ELF-1 (cell line): ENCODE measurements at regions not wholly inside any gene's neighbourhood (a gene's known extent, or its start where the extent isn't known, plus 50 kb on each side); places are given as distances from the start of the nearest gene placed in this dataset.
"Not testable (repeated sequence)": the region's sequence is repeated elsewhere in the genome, so short reads cannot be mapped to it uniquely, and the experiment has no call there.

Source experiments
- DNase-seq: peaks from one replicate; pipeline ENCODE4 v3.0.0-alpha.2; 2016; ENCODE audit warnings: low read depth, low spot score

DNA sequence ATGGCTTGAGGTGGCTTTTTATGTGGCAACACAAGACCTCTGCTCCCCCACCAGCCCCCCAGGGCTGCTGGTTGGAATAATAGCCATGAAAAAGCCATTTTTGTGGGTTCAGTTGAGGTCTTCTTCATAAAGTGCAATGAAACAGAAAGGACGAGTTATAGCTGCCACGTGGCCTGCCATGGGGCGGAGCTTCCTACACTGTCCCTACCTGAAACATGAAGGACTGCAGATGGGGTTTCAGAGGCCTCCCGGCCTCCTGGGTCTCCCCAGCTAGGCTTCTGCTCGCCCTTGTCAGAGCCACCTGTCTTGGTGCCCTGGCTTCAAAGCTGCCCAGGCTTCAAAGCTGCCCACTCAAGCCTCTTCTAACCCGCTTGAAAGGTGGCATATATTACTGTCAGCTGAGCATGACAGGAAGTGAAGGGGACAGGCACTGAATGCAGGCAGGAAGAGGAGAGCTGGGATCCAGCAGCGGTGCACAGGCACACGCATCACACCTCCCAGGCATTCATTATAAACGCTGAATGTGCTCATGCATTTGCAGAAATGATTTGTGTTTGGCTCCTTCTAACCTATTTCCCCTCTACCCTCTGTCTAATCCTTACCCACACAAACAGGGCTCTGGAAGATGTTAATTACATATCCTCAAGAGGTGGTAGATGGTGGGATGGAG lies 245.9 kb upstream of the PODXL start:
- DNase-seq, result no peak

DNA sequence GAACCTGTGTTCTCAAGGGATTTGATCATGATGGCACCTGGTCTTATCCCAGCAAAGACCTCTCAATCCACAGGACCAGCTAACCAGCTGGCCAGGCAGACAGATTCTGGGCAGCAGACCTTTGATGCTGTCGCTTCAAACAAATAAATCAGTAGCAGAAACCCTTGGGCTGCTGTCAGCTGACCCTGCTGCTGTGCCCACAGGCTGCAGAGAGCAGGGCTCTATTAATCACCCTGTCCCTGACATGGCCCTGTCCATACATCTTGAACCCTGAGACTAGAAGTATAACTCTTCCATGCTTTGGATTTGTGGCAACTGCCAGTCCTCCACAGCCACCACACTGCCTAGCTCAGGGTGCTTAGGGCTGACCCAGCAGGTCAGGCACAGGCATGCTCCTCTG lies 244.1 kb upstream of the PODXL start:
- no peak for DNase-seq

DNA sequence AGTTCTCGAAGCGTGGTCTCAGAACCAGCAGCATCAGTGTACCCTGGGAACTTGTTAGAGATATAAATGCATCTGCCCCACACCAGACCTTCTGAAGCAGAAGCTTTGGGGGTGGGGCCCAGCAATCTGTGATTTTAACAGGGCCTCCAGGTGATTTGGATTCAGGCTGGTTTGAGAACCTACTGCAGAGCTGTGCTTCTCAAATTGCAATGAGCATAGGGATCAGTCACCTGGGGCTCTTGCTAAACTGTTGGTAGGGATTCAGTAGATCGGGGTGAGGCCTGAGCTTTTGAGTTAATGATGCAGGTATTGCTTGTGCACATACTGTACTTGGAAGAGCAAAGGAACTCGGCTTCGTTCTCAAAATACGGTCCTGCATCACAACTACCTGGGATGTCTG lies 243.6 kb upstream of the PODXL start:
- no peak for DNase-seq

DNA sequence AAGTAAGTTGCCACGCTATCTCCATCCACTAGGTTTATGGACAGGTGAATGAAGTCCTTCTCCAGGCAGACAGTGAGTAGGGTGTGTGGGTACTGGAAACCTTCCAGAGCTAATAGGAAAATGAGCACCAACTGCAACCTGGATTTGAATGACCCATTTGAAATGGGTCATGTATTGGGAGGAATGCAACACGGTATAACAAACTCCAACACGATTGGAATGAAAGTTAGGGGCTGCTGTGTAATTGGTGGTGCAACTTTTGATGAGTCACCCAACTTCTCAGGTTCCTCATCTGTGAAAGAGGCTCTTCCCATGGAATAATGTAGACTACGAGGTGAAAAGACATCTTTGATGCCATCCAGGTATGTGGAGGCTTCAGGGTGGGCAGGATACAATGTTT lies 241.4 kb upstream of the PODXL start:
- DNase-seq, result no peak

DNA sequence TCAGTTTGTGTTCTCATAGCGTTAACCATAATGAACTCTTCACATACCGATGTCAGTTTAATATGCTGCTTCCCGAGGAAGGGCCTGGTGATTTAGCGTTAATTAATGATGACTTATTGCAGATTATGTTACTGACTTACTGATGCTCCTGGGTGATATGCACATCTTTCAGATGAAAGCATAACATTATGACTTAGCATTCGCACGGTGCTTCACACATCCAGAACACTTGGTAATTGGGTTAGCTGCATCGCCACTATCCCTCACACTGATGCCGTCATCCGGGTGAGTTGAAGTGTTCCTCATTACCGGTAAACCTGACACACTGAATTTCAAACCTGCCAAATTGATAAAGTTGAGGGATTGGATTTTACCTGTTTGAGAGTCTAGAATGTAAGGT lies 239.0 kb upstream of the PODXL start:
- no peak for DNase-seq

DNA sequence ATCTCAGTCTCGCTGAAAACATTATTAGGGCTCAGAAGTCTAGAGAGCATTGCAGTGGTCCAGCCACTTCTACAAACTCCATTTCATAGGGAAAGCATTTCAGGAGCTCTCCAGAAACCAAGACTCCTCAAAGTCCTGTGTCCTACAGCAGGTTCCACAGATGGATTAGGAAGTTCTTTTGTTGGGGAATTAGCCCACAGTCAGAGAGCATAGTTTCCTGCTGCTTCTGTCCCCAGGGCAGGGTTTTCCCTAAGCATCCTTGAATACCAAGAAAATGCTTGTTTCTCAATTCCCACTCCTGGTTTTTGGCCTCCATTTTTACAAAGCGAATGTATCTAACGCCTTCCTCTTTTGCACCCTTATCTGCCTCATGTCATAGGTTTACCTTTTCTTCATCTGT lies 235.9 kb upstream of the PODXL start:
- peak; percentile 20 for DNase-seq

DNA sequence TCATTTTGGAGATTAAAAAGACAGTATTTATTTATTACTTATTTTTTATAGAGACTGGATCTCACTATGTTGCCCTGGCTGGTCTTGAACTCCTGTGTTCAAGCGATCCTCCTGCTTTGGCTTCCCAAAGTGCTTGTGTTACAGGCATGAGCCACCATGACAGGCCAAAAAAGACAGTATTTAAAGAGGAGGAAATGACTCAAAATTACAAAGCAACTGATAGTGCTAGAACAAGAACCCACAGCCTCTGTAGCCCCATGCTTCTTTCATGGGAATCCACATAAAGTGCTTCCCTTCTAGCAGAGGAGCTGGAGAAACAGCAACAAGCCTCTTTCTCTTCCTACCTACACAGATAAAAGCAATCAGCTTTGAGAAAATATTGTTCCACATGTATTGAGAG lies 230.7 kb upstream of the PODXL start:
- DNase-seq, result no peak

DNA sequence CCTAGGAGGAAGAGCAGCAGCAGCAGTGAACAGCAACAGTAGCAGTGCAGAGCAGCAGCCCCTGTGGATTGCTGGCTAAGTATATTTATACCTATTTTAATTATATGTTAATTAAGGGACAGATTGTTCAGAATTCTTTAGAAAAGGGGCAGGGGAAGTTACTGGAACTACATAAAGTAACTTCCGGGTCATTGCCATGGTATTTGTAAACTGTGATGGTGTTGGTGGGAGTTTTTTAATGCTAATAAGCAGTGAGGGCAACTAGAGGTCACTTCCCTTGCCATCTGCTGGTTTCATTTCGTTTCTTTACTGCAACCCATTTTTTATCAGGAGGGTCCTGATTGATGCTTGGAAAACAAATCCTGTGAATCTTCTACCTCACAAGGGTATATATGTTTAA lies 229.8 kb upstream of the PODXL start:
- DNase-seq, result no peak

DNA sequence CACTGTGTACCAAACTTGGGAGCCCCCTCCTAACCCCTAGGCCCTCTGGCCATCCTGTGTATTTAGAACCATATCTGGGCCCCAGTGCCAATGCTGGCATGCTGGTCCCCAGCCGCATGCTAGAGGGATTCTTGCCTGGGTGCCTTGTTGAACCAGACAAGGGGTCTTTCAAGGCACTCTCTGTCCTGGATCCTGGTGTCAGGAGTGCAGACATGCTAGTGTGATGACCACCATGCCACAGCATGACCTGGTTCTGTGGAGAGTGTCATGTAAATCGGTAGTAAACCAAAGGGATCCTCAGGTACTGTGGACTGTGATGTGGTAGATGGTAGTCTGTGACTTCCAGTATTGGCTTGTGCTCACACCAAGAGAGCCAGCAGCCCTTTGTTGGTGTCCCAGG lies 222.2 kb upstream of the PODXL start:
- no peak for DNase-seq

DNA sequence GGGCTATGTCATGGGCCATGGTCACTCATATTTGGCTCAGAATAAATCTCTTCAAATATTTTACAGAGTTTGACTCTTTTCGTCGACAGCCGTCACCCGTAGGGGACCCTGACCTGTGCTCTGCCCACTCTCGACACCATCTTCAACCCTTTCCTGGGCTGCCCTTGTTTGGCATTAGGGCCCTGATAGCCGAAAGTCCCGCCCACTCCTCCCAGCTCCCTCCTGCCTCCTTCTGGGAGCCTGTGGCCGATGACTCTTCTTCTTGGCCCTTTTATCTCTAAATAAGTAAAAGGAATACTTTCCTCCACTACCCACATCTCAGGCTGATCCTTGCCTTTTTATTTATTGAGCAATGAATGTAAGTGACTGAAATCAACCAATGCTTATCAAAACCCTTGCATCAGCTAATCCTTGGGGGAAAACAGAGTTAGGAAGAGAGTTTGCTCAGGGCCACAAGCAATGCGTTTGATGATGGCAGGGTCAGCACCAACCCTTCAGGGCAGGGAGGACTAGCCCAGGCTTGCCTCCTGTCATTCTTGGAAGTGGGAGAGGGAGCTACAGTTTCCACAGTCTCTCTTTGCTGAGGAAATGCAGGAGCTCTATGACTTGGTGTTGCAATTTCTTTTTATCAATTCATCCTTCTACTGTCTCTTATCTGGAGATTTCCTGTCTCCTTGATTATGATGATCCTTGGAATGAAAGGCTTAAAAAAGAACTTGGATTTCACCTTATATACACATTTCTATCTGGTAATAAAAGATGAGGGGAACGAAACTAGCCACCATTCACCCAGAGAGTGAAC lies 218.2 kb upstream of the PODXL start:
- peak; percentile 25 for DNase-seq

DNA sequence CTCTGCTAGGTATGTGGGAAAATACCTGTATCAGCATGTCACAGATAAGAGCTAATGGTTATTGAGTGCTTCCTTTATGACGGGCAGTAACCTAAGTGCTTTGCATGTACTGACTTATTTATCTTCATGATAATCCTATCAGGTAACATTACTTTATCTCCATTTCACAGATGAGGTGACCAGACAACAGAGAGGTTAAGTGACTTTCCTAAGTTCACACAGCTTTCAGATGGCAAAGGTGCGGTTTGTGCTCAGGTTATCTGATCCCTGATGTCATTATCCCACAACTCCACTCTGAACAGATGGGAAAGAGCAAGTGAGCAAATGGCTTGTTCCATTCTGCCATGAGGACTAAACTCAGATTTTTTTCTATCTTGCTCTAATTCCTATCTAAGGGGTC lies 217.0 kb upstream of the PODXL start:
- no peak for DNase-seq

DNA sequence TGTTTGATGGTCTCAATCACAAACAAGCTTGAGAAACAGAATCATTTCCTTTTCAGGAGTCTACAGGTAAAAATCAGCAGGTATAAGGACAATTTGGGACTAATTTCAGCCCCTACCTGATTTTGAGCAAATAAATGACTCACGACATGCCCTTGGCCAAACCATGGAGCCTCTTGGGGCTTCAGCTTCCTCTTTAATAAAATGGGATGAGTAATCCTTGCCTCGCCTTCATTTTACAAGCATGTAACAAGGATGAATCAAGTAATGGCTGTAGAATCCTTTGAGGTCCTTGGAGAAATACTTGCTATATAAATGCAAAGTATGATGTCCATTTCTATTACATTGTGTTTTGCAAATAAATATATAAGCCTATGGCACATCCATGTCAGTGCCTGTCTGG lies 212.8 kb upstream of the PODXL start:
- no peak for DNase-seq

DNA sequence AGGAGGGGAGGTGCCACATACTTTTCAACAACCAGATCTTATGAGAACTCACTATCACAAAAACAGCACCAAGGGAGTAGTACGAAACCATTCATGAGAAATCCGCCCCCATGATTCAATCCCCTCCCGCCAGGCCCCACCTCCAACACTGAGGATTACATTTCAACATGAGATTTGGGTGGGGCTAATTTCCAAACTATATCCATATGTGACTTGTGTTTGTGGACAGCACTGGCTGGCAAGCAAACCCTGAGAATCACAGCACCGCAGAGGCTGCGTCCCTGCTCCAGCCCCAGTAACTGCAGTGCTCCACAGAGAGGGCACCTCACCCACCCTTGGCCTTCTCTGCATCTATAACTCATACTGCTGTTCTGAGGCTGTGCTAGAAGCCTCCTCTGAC lies 211.2 kb upstream of the PODXL start:
- no peak for DNase-seq

DNA sequence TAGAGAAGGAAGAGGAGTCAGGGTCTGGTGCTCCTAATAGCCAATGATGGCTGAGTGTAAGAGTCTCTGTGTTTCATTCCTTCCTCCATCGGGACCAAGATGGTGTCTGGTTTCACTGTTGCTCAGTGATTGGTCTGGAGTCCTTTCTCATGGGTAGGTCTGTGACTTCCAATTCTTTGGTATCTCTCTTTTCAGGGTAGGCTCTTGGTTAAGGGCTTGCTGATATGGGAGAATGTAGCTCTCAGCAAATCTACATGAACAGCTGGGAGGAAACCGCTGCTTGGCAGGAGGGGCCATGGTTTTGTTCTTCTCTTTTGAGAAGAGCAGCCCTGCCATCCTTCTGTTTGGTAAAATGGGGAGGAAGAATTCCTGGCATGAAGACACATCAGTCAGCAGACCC lies 209.1 kb upstream of the PODXL start:
- DNase-seq, result no peak

DNA sequence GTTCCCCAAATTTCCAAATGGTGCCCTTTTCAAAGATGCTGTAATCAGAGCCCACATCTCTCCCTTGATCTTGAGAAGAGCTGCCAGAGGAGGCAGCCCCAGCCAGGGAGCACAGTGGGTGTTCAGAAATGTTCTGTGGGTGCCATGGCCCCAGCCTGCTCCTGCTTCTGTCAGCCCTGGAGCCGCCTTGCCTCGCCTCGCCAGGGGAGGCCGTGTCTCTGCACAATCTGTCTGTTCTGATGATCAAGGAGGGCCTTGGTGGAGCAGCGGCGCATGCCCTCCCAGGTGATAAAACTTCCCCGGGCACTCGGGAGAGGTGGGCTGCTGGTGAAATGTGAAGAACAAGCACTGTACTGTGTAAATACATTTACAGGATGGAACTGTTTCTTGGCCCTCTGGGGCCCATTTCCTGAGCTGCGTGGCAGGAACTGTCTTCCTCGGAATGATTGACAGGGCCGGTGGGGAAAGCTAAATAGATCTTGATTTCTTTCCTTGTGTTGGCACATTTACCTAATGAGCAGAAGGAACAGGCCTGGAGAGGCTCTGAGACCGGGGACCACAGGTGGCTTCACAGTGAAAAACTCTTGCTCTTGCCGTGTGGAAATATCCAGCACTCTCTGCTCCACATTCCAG lies 207.8 kb upstream of the PODXL start:
- no peak for DNase-seq

DNA sequence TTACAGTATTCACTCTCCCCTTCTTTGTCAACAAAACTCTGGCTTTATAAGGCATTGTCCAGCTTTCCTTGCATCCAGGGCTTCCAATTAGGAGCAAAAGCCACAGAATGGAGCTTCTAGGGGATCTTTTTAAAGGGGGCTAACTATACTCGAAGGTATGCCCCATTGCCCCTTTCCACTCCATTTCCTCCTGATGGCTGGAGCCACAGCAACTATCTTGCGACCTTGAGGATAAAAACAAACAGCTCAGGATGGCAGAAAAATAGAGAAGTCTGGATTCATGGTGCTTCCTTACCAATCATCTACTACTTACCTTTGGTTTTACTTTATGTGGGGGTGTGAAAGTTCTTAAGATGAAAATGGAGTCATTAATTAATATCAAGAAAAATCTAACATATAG lies 206.3 kb upstream of the PODXL start:
- DNase-seq, result no peak

DNA sequence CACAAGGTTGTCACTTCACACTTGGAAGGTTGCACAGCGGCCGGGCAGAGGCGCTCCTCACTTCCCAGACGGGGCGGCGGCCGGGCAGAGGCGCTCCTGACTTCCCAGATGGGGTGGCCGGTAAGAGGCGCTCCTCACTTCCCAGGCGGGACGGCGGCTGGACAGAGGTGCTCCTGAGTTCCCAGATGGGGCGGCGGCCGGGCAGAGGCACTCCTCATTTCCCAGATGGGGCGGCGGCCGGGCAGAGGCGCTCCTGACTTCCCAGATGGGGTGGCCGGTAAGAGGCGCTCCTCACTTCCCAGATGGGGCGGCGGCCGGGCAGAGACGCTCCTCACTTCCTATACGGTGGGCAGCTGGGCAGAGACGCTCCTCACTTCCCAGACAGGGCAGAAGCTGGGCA lies 199.4 kb upstream of the PODXL start:
- DNase-seq, result not testable (repeated sequence)

DNA sequence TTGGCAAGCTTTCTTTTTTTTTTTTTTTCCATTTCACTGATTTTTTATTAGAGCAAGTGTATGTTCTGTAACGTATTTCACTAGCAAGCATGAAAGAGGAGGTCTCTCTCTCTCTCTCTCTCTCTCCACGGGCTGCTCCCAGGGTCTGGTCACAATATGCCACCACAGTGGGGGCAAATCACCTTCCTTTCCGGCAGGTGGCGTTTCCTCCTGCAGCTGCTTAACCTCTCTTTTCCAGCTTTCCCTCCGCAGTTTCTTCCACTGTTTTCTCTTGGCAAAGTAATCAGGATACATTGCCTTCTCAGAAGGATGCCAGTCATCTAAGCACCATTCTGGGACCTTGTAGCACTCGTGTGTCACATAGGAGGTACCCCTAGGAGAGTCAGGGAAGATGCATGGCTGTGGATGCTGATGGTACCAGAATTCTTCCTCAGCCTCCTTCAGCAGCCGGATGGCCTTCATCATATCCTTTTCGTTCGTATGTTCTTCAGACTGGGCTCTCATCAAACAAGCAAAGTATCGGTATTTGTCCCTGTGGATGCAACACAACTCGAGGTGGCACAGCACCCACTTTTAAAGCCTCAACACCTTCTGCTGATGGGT lies 197.3 kb upstream of the PODXL start:
- peak; percentile 49 for DNase-seq

DNA sequence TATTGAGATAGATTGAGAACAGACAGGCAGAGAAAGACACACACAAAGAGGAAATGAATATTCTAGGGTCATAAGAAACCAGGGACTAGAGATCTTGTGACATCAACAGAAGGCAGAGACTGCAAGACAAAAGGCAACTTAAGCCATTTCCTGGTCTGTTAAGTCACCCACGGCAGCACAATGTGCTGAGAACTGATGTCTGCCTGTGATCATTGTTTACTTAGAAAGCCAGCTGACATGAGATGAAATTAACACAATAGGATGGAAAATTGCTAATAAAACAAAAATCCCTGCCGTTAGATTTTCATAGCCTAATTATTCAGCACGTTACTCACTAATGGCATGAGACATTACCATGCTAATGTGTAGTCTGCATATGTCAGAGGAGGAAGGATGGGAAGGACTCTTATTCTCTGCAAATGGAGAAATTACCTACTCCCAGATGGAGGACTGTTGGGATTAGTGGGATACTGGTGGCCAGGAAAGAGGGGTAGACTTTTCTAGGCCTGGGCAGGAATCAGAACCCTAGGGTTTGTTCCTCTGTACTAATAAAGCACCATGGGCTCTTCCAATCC lies 191.3 kb upstream of the PODXL start:
- DNase-seq, result no peak

DNA sequence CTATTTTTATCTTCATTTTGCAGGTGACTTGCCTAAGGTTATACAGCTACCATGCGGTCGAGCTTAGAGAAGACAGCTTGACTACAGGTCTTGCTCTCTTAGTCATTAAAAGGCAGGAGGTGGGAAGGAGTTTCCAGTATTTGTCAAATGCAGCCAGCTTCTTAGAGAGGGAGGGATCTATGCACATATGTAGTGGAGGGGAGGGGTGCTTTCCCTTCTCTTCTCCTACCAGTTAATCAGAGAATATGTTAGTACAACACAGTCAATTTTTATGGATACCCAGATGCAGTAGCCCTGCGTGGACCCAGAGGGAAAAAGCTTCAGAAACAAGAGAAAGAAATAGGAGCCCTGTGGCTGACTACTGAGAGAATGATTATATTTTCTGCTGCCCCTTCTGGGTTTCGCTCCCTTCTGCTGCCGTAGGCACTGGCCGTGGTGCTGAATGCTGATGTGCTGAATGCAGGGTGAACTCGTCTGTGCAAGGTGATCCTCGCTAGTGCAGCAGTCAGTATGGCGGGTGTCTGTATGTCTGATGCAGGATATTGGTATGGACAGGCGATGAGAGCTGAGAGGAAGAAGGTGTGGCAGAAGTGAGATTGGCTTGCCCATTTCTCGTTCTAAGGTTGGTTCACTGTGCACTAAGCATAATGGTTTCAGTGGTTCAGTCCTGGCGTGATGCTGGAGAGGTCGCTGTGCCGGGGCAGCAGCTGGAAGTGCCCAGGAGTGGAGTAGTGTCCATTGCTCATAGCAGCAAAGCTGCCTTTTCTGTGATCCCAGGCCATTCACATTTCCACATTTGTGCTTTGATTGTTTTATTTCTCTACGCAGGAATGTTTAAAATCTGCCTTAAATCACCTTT lies 189.2 kb upstream of the PODXL start:
- peak; percentile 38 for DNase-seq

DNA sequence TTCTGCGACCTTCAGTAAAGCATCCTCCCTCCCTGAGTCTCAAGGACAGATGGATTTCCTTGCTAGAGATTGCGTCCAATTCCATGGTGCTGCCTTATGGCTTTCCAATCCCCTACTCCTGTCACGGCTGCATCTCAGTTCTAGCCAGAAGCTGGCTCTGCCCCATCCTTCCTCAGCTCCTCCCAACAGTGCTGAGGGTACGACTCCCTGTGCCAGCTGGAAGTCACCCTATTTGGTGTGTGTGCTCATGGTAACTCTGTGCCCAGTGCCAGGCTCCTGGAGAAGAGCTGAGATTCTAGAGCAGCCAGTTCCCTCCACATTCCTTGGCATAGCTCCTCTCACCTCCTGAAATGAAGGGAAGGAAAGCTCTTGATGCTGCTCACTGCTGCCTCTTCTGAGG lies 185.0 kb upstream of the PODXL start:
- no peak for DNase-seq
